Liver (tissue), 7 donors: ENCODE measurements at regions not wholly inside any gene's neighbourhood (a gene's known extent, or its start where the extent isn't known, plus 50 kb on each side); places are given as distances from the start of the nearest gene placed in this dataset.

ENCODE experiments used
- DNase-seq: peaks from one replicate; pipeline ENCODE4 v3.0.0-alpha.2; 2017; ENCODE audit warnings: low spot score
- H3K27ac ChIP-seq, 2 donors: one replicate each; pipeline ENCODE4 v1.7.0; 2013; ENCODE audit warnings: inconsistent platforms in 2 of 2, low read length in 2 of 2, control low read depth in 1 of 2, low read depth in 1 of 2, mild to moderate bottlenecking in 1 of 2
- H3K27me3 ChIP-seq, 4 donors: one replicate each; pipeline versions ENCODE4 v1.6.1 to v1.7.0; 2013; ENCODE audit warnings: low read length in 3 of 4, inconsistent platforms in 1 of 4, mild to moderate bottlenecking in 1 of 4, moderate library complexity in 1 of 4; ENCODE audit not compliant: control insufficient read depth in 4 of 4, insufficient read depth in 4 of 4
- H3K36me3 ChIP-seq, 4 donors: one replicate each; pipeline versions ENCODE4 v1.6.1 to v1.7.0; 2013; ENCODE audit warnings: low read length in 3 of 4, mild to moderate bottlenecking in 3 of 4, low read depth in 1 of 4, moderate library complexity in 1 of 4; ENCODE audit not compliant: control insufficient read depth in 4 of 4, insufficient read depth in 3 of 4
- H3K4me1 ChIP-seq, 4 donors: one replicate each; pipeline versions ENCODE4 v1.6.1 to v1.7.0; 2013; ENCODE audit warnings: low read length in 3 of 4, mild to moderate bottlenecking in 3 of 4, moderate library complexity in 1 of 4; ENCODE audit not compliant: control insufficient read depth in 4 of 4, insufficient read depth in 4 of 4
- H3K4me3 ChIP-seq, 3 donors: one replicate each; pipeline versions ENCODE4 v1.6.1 to v1.7.0; 2013; ENCODE audit warnings: low read length in 3 of 3, control low read depth in 1 of 3, low read depth in 1 of 3, mild to moderate bottlenecking in 1 of 3
- H3K9ac ChIP-seq, 2 donors: one replicate each; pipeline ENCODE4 v1.7.0; 2013; ENCODE audit warnings: low read length in 2 of 2, mild to moderate bottlenecking in 2 of 2, moderate library complexity in 2 of 2, control low read depth in 1 of 2, low read depth in 1 of 2
- H3K9me3 ChIP-seq, 4 donors: one replicate each; pipeline versions ENCODE4 v1.6.1 to v1.7.0; 2013; ENCODE audit warnings: low read length in 3 of 4; ENCODE audit not compliant: control insufficient read depth in 4 of 4
- FOXA1 ChIP-seq: IDR thresholded peaks from 2 replicates; pipeline ENCODE4 v1.6.1; 2016; ENCODE audit warnings: antibody characterized with exemption
- FOXA2 ChIP-seq: IDR thresholded peaks from 2 replicates; pipeline ENCODE4 v1.6.1; 2016; ENCODE audit warnings: antibody characterized with exemption
- GABPA ChIP-seq, 2 donors: IDR thresholded peaks in 1 of 2; conservative IDR thresholded peaks in 1 of 2; 2 replicates each; pipeline ENCODE4 v1.6.1; 2016; ENCODE audit warnings: antibody characterized with exemption in 2 of 2, mild to moderate bottlenecking in 1 of 2, moderate library complexity in 1 of 2
- HNF4A ChIP-seq, 2 donors: conservative IDR thresholded peaks; 2 replicates each; pipeline ENCODE4 v1.6.1; 2016; ENCODE audit warnings: antibody characterized with exemption in 2 of 2, mild to moderate bottlenecking in 2 of 2
- HNF4G ChIP-seq: IDR thresholded peaks from 2 replicates; pipeline ENCODE4 v1.6.1; 2016; ENCODE audit warnings: antibody characterized with exemption
- JUND ChIP-seq, 2 donors: IDR thresholded peaks; 2 replicates each; pipeline ENCODE4 v1.6.1; 2016; ENCODE audit warnings: antibody characterized with exemption in 2 of 2
- NR2F2 ChIP-seq: IDR thresholded peaks from 2 replicates; pipeline ENCODE4 v1.6.1; 2016; ENCODE audit warnings: antibody characterized with exemption
- RAD21 ChIP-seq, 2 donors: IDR thresholded peaks; 2 replicates each; pipeline ENCODE4 v1.6.1; 2016; ENCODE audit warnings: antibody characterized with exemption in 2 of 2, mild to moderate bottlenecking in 2 of 2
- SP1 ChIP-seq: IDR thresholded peaks from 2 replicates; pipeline ENCODE4 v1.6.1; 2018; ENCODE audit warnings: antibody characterized with exemption, mild to moderate bottlenecking
- TAF1 ChIP-seq: conservative IDR thresholded peaks from 2 replicates; pipeline ENCODE4 v1.6.1; 2016; ENCODE audit warnings: antibody characterized with exemption, mild to moderate bottlenecking
- YY1 ChIP-seq: IDR thresholded peaks from 2 replicates; pipeline ENCODE4 v1.6.1; 2016; ENCODE audit warnings: antibody characterized with exemption, mild to moderate bottlenecking
- WGBS: extraction: QIAGEN DNeasy Blood & Tissue Kit; methylation state at CpG from one replicate; pipeline ENCODE4 v1.1.7; 2013; 5-methylcytosine and 5-hydroxymethylcytosine counted together
- TF ChIP-seq, protein P1 (sequence below): IDR thresholded peaks from 2 replicates; pipeline ENCODE4 v1.6.1; 2016; ENCODE audit warnings: antibody characterized with exemption
- TF ChIP-seq, protein P2 (sequence below): IDR thresholded peaks from 2 replicates; pipeline ENCODE4 v1.6.1; 2016; ENCODE audit warnings: antibody characterized with exemption
- TF ChIP-seq, protein P3 (sequence below): IDR thresholded peaks from 2 replicates; pipeline ENCODE4 v1.6.1; 2016; ENCODE audit warnings: antibody characterized with exemption, mild to moderate bottlenecking
- TF ChIP-seq, protein P4 (sequence below): IDR thresholded peaks from 2 replicates; pipeline ENCODE4 v1.6.1; 2016; ENCODE audit warnings: antibody characterized with exemption
- donor health status: healthy.
- donor health status: healthy.
- donor health status: healthy.
- donor health status: healthy.

DNA sequence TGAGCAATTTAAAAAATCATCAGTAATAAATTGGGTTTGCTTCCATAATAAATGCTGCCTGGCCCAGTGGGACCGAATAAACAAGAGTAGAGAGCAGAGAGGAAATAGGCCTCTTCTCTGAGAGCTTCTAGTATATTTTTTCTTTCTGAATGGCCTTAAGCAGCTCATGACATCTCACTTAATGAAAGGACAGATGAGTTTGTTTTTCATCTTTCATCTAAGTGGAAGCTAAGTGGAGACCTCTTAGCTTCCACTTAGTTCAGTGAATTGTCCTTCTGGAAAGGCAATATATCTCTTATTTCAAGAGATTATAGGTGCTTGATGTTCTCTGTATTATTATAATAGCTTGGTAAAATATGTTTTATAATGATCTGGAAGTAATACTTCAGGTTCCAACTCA lies 245.9 kb upstream of the ANO3 start:
- Histone ChIP-seq H3K4me1 (no peaks in the 10 kb centered on the region), H3K27ac (no peak overlapping the region), H3K9me3 (no peaks in the 10 kb centered on the region), H3K9ac (no peak overlapping the region), H3K27me3 (no peaks in the 10 kb centered on the region), H3K4me3 (no peak overlapping the region), H3K36me3 (no peaks in the 10 kb centered on the region)
- 89% methylated on average over 1 of the region's 1 CpG for WGBS
- no peak for DNase-seq
- no peak for TF ChIP-seq FOXA2
- TF ChIP-seq SP1, result no peak
- TF ChIP-seq, protein P1, sequence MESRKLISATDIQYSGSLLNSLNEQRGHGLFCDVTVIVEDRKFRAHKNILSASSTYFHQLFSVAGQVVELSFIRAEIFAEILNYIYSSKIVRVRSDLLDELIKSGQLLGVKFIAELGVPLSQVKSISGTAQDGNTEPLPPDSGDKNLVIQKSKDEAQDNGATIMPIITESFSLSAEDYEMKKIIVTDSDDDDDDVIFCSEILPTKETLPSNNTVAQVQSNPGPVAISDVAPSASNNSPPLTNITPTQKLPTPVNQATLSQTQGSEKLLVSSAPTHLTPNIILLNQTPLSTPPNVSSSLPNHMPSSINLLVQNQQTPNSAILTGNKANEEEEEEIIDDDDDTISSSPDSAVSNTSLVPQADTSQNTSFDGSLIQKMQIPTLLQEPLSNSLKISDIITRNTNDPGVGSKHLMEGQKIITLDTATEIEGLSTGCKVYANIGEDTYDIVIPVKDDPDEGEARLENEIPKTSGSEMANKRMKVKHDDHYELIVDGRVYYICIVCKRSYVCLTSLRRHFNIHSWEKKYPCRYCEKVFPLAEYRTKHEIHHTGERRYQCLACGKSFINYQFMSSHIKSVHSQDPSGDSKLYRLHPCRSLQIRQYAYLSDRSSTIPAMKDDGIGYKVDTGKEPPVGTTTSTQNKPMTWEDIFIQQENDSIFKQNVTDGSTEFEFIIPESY, result no peak
- TF ChIP-seq RAD21 (IDR thresholded peaks at IDR 0.05), result no peak

DNA sequence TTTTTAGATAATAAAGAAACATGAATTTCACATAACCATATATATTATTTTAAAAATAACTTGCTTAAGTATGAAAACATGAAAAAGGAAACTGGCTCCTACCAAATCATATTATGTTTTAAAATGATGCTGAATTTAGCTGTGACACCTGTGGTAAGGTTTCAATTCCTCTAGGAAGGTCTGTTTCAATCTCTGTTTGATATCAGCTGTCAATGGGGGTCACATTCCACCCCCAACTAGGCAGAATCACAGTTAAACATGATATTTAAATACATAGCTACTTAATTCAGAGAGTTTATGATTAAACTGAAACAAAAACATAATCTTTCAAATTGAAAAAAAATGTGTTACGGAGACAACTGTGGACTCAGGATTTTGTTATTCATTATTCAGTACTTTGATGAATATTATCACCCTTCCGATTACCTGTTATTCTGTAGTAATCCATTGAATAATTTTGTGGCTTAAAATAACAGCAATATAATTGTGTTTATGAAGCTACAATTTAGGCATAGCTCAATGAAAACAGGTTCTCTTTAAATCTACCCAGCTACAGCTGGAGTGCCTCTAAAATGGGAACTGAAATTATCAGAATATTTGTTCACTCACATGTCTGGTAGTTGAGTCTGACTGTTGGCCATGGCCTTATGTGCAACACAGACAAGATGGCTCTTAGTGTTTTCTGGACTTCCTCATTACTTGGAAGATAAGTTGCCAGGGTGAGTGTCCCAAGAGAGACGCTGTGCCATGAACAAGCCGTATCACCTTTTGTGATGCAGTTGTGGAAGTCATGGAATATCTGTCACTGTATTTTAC lies 244.6 kb upstream of the ANO3 start:
- no peaks in the 10 kb centered on the region for H3K27me3 ChIP-seq
- H3K36me3 ChIP-seq, result no peaks in the 10 kb centered on the region
- 89% methylated on average over 4 of the region's 4 CpGs for WGBS
- DNase-seq, result no peak
- H3K9me3 ChIP-seq, result no peaks in the 10 kb centered on the region
- TF ChIP-seq, protein P1, result no peak
- TF ChIP-seq HNF4G (no peak), JUND (IDR thresholded peaks at IDR 0.05) (no peak), YY1 (no peak)
- TF ChIP-seq, protein P2, sequence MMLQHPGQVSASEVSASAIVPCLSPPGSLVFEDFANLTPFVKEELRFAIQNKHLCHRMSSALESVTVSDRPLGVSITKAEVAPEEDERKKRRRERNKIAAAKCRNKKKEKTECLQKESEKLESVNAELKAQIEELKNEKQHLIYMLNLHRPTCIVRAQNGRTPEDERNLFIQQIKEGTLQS, result no peak
- no peak overlapping the region for H3K4me3 ChIP-seq
- no peak overlapping the region for H3K27ac ChIP-seq
- H3K9ac ChIP-seq, result no peak overlapping the region
- H3K4me1 ChIP-seq, result no peaks in the 10 kb centered on the region

DNA sequence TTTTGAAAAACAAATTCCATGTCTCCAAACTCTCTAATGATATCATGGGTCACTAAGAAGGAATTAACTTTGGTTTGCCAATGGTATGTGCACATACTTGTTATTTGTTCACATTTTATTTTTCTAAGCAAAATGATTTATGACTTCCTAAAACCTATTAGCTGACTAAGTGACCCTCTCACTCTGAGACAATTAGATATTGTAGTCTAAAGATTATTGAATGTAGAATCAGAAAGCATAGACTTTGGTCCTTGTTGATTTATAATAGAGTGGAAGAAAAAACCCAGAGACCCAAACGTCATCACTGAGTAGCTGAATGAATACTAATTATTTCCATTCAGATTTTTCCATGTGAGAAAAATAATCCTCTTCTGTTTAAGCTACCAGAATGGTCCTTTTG lies 243.5 kb upstream of the ANO3 start:
- H3K36me3 ChIP-seq, result no peaks in the 10 kb centered on the region
- H3K27ac ChIP-seq, result no peak overlapping the region
- H3K4me3 ChIP-seq, result no peak overlapping the region
- TF ChIP-seq, protein P3, sequence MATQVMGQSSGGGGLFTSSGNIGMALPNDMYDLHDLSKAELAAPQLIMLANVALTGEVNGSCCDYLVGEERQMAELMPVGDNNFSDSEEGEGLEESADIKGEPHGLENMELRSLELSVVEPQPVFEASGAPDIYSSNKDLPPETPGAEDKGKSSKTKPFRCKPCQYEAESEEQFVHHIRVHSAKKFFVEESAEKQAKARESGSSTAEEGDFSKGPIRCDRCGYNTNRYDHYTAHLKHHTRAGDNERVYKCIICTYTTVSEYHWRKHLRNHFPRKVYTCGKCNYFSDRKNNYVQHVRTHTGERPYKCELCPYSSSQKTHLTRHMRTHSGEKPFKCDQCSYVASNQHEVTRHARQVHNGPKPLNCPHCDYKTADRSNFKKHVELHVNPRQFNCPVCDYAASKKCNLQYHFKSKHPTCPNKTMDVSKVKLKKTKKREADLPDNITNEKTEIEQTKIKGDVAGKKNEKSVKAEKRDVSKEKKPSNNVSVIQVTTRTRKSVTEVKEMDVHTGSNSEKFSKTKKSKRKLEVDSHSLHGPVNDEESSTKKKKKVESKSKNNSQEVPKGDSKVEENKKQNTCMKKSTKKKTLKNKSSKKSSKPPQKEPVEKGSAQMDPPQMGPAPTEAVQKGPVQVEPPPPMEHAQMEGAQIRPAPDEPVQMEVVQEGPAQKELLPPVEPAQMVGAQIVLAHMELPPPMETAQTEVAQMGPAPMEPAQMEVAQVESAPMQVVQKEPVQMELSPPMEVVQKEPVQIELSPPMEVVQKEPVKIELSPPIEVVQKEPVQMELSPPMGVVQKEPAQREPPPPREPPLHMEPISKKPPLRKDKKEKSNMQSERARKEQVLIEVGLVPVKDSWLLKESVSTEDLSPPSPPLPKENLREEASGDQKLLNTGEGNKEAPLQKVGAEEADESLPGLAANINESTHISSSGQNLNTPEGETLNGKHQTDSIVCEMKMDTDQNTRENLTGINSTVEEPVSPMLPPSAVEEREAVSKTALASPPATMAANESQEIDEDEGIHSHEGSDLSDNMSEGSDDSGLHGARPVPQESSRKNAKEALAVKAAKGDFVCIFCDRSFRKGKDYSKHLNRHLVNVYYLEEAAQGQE, result no peak
- TF ChIP-seq TAF1, result no peak
- TF ChIP-seq YY1, result no peak
- no peak for TF ChIP-seq SP1
- no peak for TF ChIP-seq JUND (IDR thresholded peaks at IDR 0.05)
- TF ChIP-seq, protein P2, result no peak
- TF ChIP-seq GABPA (IDR thresholded peaks at IDR 0.05 in 1 of 2, conservative IDR thresholded peaks at IDR 0.05 in 1 of 2), result no peak
- TF ChIP-seq HNF4A (conservative IDR thresholded peaks at IDR 0.05), result no peak
- TF ChIP-seq, protein P1, result no peak
- no peak for TF ChIP-seq NR2F2
- TF ChIP-seq FOXA1, result no peak
- TF ChIP-seq, protein P4, sequence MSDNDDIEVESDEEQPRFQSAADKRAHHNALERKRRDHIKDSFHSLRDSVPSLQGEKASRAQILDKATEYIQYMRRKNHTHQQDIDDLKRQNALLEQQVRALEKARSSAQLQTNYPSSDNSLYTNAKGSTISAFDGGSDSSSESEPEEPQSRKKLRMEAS, result no peak
- no peaks in the 10 kb centered on the region for H3K4me1 ChIP-seq
- 59% methylated on average over 1 of the region's 1 CpG for whole genome bisulfite sequencing
- H3K9ac ChIP-seq, result no peak overlapping the region
- H3K27me3 ChIP-seq, result no peaks in the 10 kb centered on the region
- DNase-seq, result no peak
- no peaks in the 10 kb centered on the region for H3K9me3 ChIP-seq
